ENCODE measurements at regions not wholly inside any gene's neighbourhood (a gene's known extent, or its start where the extent isn't known, plus 50 kb on each side); places are given as distances from the start of the nearest gene placed in this dataset.

DNA sequence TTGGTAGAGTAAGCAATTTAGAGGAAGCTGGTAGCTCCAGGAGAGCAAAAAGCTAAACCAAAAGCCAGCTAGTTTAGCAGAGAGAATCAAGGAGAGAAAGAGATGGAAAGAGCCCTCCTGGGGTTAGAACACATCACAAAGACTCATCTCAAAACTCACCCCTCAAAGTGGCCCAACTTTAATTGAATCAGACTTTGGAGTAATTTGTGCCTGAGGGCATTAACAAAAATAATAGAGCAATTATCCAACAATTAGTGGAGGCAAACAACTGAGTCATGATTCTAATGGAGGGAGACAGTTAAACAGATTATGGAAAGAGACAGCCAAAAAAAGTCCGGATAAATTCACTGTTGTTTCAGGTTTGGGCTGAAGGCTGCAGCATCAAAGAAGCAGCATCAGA is 417.4 kb downstream of the KCNJ3 start:
- no peak for DNase-seq

DNA sequence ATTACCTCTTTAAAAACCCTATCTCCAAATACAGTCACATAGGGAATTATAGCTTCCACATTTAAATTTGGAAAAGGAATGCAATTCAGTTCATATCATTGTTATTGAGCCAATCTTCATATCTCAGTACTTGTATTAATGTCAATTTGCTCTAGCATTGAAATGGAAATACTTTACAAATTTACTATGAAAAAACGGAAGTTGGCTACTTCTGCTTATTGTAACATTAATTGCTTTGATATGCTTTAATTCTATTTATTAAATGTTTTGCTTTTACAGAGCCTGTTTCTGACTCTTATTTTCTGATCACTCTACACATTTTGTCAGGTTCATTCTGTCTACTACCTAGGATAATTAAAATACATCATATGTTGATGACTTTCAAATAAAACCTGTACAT is 412.6 kb downstream of the KCNJ3 start:
- no peak for DNase-seq

DNA sequence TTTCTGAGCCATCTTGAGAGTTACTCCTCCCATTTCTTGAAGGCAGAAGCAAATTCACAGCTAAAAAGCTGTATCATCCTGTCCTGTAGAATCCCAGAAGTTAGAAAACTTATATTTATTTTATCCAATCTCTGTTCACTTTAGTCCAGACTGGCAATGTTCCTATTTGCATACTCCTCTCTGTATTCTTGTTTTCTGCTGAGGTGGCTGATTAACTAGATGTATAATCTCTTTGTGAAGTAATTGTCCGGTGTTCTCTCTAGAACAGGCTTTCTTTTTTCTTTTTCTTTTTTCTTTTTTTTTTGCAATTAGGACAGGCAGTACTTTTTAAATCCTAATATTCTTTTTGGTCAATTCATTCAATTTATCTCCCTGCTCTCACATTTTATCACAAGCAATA is 411.0 kb downstream of the KCNJ3 start:
- DNase-seq = no peak

DNA sequence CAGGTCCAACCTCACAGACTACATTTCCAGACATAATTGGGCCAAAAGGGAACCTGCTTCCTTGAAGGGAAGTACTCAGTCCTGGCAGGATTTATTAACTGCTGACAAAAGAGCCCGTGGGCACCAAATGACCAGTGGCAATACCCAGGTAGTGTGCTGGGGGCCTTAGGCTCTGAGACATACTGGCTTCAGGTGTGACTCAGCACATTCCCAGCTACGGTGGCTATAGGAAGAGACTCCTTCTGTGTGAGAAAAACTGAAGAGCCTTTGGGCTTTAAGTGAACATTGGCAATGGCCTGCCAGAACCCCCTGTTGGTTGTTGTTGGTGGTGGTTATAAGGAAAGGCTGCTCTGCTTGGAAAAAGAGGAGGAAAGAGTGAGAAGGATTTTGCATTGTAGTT is 401.8 kb downstream of the KCNJ3 start:
- no peak for DNase-seq

DNA sequence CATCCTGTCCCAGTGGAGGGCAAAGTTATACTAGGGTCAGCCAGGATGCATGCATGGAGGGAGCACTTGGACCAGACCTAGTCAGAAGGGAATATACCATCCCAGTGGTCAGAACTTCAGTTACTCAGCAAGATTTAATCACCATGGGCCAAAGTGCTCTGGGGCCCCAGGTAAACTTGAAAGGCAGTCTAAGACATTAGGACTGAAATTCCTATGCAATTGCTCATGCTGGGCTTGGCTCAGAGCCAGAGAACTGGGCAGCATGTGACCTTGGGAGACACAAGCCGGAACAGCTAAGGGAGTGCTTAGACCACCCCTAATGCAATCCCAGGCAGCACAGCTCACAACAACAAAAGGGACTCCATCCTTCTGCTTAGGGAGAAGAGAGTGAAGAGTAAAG is 401.3 kb downstream of the KCNJ3 start:
- DNase-seq = no peak

DNA sequence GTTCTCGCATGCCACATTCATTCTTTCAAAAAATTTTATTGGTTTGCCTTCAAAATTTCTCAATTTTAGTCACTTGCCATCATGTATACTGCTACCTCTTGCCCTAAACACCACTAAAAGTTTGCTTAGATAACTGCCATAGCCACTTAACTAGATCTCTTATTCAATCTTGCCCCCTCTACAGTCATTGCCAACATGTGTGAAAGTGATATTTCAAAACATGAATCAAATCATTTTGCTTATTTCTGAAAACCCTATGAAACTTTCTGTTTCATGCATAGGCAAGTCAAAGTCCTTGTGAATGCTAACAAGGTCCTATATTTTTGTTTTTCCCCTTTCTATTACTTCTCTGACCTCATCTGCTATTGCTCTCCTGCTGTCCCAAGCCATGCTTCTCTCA is 397.1 kb downstream of the KCNJ3 start:
- DNase-seq = no peak

DNA sequence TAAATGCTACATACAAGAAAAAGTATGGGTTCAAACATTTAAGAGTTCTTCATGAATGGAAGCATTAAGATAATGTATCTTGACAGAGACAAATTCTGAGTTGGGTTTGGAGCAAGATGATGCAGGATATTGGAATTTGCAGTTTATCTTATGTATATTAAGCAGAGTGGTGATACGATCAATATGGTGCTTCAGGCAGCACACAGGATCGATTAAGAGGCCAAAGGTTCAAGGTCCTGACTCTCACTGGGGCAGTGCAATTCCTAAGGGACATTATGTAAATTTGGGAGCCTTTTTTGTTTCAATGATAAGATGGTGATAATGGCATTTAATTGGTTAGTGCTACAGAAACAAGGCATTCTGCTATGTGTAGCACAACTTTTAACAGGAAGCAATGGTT is 381.9 kb downstream of the KCNJ3 start:
- DNase-seq = no peak

DNA sequence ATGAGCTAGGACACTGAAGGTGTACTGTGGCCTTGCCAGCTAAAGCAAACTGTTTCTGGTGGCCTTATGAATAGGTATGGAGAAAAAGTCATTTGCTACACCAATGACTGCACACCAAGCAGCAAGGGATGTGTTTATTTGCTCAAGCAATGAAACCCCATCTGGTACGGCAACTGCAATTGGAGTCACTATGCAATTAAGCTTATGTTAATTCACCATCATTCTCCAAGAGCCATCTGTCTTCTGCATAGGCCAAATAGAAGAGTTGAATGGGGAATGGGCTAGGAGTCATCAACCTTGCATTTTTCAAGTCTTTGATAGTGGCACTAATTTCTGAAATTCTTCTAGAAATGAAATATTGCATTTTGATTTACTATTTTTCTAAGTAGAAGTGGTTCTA is 372.0 kb downstream of the KCNJ3 start:
- no peak for DNase-seq

DNA sequence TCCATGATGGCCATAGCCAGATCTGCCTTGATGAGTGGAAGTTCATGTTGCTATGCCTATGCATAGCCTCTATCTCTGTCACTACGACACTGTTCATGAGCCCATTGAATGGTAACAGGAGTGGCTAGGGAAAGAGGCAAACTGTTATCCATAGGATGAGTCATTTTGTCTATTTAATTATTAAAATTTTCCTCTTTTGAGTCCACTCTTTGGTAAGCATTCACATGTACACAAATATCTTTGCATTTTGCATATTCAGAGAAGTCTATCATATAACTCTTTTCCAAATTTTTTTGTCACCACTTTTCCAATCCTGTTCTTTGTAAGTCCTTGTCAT is 364.4 kb downstream of the KCNJ3 start:
- no peak for DNase-seq

DNA sequence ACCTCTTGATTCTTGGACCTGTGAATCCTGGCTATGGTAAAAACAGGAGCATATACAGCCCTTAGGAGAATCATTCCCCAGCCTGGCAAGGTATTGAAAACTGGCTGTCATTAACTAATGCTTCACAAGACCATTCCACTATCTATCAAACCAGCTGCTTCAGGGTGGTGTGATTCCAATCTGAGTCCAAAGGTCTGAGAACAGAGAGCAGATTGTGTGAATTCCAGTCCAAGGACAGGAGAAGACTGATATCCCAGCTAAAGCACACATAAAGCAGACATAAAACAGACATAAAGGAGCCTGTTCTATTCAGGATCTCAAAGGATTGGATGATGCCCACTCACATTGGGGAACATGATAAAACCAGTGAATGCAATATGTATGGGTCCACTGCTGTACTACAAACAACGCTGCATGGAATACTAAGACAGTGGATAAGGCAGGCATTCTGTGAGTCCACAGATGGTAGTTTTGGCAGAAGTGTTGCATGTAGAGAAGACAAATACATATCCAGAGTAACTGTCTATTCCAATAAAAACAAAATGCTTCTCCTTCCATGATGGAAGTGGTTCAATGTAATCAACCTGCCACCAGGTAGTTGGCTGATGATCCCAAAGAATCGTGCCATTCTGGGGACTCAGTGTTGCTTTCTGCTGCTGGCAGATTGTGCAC is 363.9 kb downstream of the KCNJ3 start:
- no peak for DNase-seq

DNA sequence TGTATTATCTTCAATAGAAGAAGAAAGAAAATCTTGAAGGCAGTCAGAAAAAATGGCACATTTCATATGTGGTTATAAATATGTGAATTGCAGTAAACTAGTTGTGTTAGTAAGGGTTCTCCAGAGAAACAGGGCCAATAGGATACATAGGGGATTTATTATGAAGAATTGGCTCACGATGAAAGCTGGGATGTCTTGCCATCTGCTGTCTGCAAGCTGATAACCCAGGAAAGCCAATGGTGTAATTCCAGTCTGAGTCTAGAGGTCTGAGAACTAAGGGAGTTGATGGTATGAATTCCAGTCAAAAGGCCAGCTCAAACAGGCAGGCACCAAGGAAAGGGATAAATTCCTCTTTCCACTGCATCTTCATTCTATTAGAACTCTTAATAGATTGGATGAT is 362.4 kb downstream of the KCNJ3 start:
- no peak for DNase-seq

DNA sequence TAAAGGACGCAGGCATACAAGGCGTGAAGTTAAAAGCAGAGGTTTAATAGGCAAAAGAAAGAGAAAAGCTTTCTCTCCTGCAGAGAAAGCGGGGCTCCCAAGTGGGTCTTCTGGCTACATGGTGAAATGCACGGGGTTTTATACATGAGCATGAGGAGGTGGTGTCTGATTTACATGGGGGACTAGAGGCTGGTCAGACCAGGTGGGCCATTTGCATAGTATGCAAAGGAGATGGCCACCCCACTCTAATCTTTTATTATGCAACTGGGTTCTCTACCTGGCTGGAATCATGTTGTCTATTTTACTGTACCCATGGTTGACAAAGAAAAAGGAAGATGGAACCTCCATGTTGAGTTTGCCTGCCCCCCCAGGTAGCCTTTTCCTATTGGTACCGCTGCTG is 356.2 kb downstream of the KCNJ3 start:
- no peak for DNase-seq

DNA sequence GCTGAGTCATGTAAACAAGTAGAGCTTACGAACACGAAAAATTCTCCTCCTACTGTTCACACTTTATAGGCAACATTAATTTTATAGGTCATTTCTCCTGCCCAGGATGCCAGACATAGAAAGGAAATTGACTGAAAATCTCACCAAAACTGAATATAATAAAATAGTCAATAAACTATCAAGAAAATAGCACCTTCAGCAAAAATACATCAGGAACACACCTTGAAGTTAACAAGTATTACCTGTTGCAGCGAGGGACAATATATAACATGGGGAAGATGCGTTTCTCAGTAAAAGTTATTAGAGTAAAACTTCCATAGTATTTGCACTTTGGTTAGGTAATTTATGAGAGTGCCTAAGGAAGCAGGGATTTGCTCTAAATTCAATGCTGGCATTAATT is 344.6 kb downstream of the KCNJ3 start:
- no peak for DNase-seq

DNA sequence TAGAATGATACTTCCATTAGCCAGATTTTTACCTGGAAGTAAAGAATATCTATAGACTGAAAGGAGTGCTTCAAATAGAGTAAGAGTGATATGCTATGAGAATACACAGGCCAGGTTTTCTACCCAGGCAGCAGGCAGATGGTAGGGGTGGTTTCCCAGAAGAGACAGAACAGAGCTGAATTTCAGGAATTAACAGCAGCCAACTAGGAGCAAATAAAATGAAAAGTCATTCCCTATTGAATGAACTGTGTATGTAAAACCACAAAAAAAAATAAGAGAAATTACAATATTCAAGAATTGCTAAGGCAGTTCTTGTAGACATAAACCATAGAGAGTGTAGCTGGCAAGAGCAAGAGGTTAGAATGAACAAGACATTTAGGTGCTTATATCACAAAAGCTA is 336.8 kb downstream of the KCNJ3 start:
- DNase-seq = no peak

DNA sequence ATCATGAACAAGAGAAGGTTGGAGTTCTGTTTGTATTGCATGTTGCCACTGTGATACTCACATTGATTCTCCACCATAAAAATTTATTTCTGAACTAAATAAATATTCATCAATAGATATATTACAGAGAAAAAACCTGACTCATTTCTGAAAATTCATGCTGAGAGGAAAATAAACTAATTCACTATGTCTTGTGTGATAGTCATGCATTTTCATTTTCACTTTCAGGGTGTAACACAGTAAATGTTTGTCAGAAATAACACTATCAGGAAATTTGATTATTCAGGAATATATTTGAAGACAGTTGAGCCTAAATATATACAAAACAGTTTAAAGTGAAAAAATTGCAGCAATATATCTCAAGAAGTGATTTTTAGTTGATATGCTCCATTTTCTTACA is 335.2 kb downstream of the KCNJ3 start:
- no peak for DNase-seq

DNA sequence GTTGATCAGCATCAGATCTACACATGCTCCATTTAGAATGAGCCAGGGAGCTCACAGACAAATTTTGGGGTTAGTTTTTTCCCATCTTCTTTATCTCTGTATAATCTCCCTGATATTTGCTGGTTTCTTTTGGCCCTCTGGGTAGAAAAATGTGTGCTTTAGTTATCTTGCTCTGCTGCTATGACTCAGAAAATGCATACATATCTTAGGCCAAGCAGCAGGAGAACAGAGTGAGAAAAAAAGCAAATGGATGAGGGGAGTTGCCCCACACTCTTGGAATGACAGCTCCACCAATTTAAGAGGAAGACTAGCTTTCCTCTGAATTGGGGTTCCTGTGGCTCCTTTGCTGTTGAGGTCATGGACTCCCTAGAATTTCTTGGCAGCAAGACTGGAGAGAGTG is 331.8 kb downstream of the KCNJ3 start:
- DNase-seq = no peak

DNA sequence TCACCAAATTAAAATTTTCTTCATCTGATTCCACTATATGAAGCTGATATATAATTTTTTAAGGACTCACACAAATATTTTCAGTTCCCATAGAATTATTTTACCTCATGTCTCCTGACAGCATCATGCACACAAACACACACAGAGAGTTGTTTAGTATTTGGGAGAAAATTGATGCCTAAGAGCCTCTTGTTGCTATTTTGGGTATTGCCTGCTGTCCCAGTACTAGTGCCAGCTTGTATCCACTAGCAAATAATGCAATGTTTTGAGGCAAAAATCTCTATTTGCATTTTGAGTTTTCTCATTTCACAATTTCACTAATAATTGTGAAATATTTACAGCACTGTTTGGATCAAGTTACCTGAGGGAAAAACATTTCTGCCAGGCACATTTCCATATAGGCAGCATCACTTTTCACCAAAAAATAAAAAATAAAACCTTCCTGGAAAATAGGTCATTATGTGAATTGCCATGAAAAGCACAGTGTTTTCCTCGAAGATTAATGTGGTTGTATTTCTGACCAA is 328.2 kb downstream of the KCNJ3 start:
- no peak for DNase-seq

DNA sequence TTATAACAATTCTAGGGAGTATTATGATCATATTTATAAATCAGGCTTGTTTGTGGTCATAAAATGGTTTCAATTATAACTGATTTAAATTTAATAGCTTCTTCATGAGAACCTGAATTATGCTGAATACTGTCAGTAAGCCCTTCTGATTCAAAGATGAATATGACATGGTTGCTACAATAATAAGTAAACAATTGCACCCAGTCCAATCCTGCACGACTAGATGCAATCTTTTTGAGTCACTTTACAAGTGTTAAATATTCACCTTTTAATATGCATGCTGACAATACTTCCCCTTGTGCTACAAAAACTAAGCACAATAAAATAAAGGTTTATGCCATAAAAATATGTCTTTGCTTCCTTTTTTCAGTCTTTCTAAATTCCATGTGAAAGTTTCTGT is 325.2 kb downstream of the KCNJ3 start:
- DNase-seq = no peak

DNA sequence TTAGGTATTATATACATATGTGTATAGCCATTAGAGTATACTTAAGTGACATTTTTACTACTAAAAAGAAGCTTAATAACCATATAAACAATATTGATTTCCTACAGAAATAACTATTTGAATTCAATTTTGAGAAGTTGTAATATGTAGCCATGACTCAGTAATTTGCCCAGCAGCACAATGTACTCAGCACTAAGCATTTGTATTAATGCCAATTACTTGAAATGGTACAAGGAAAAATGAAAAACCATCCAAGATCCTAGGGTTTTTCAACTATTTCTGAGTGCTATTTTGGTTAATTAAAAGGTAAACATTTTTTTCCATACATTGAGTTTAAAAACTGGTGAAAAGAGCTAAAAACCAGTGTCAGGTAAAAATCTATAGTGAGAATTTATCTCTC is 324.0 kb downstream of the KCNJ3 start:
- no peak for DNase-seq

DNA sequence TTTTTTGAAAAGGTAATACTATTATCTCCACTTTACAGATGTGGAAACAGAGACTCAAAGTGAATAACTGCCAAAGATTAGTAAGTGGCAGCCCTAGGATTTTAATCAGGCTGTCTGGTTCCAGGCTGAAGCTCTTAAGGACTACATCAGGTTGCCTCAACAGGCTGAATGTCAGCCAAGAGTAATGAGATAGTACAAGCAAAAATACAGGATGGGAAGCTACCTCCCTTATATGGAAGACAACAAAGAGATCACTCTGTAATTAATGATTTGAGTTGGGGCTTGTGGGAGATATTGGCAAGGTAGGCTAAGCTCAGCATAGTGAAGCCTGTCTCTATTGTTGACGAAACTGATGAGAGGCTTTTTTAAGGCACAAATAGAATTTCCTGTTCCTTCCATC is 323.1 kb downstream of the KCNJ3 start:
- no peak for DNase-seq

DNA sequence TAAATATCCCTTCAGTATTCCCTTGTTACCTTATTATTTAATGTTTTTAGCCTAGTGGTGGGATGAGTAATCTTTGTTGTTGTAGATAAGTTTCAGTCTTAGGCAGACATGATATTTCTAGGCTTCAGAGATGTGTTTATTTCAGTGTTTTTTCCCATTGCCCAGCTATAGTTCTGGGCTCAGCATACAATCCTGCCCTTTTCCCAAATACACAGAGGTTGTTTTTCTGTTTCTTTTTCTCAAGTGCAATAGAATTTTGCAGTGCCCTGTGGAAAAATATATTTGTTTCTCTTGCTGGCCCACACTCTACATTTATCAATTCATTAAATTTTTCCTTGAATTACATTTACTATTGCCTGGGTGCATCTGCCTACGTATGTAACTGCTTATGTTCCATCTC is 321.8 kb downstream of the KCNJ3 start:
- DNase-seq = no peak

DNA sequence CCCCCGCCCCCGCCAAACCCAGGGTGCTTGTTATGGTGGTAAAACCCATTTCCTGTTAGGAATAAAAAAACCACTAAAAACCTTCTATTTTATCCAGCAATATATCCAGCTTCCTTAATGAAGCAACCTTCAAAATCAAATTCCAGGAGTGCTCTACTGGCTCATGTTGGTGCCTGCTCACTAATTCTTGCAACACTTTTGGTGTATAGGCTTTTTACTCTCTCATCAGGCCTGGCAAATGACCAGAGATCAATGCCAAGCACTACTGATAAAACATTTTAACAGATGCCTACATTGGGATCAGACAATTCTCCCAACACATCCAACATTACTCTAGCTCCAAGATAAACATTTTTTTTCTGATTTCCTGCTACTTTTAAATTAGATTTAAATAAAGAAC is 312.4 kb downstream of the KCNJ3 start:
- DNase-seq = no peak

DNA sequence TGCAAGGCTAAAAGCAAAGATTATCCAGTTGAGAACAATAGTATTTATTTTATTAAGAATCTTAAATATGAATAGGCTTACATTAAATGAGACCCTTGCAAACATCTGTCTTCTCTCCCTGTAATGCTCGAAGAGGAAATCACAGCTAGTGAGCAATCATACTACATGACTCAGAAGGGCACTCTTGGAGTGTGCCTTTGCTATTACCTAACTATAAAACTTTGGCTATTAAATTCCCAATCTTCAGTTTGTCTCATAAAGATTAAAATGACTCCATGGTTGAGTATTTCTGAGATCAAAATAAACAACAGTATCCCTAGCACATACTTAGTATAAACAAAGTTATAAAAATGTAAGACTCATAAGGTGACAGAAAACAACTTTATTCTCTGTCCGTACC is 296.9 kb downstream of the KCNJ3 start:
- no peak for DNase-seq

DNA sequence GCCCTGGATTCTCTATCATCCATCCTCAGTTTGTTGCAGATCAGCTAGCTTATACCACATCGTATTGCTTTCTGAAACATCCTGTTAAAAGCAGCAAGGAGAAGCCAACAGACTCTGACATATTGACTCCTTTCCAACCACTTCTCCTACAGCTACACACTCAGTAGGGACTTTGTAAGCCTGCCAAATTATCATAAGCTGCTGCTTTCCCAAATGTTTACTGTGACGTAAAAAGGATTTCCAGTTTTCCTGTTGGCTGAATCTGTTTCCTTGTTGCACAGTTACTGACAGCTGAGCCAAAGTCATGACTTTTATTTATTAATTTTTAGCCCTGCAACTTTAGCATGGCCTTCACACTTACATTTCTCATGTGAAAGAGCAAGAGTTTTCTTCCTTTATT is 294.3 kb downstream of the KCNJ3 start:
- DNase-seq = no peak

DNA sequence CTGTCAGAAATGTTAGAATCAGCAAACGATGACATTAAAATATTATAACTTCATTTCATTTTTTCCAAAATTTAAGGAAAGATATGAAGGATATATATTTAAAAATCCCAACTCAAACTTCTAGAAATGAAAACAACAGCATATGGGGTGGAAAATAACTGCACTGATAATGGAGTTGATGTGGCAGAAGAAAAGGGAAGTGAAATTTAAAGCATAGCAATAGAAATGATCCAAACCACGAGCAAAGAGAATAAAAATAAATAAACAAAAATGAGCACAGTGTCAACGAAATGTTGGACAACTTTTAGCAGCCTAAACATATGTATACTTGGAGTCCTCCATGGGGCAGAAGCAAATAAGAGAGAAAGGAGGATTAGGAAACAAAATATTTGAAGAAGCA is 280.2 kb downstream of the KCNJ3 start:
- no peak for DNase-seq

DNA sequence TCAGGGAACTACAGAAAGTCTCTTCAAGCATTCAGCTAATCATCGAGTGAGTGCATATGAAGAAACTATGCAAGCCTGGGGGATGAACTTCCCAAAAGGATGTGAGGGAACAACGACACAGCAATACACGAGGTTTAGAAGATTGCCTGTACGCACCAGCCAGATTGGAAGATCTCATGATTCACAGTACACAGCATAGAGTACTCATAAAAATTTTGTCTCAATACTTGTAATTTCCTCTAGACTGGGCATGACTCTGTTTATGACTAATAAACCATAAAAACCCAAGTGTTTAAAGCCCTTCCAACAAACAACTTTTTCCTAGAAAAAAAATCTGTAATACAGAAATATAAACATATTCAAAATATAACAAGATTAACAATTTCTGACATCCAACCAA is 279.7 kb downstream of the KCNJ3 start:
- DNase-seq = no peak

Measured in activated CD4-positive, alpha-beta T cell treated with anti-CD3 and anti-CD28 coated beads, Interleukin-10, Interleukin-2, amounts not matched to agents 100 ng/mL and 50 ng/mL, durations not matched to agents 16 hours and 8 hours (primary cell).